SK-N-DZ (cell line): ENCODE measurements at regions not wholly inside any gene's neighbourhood (a gene's known extent, or its start where the extent isn't known, plus 50 kb on each side); places are given as distances from the start of the nearest gene placed in this dataset.
"Not testable (repeated sequence)": the region's sequence is repeated elsewhere in the genome, so short reads cannot be mapped to it uniquely, and the experiment has no call there.

ENCODE experiments used
- DNase-seq: peaks from one replicate; pipeline ENCODE4 v3.0.0-alpha.2; 2015; ENCODE audit warnings: low spot score

GRCh38 chr1:74943046-74943445, 191.1 kb upstream of the LHX8 start:
- DNase-seq: no peak

DNA sequence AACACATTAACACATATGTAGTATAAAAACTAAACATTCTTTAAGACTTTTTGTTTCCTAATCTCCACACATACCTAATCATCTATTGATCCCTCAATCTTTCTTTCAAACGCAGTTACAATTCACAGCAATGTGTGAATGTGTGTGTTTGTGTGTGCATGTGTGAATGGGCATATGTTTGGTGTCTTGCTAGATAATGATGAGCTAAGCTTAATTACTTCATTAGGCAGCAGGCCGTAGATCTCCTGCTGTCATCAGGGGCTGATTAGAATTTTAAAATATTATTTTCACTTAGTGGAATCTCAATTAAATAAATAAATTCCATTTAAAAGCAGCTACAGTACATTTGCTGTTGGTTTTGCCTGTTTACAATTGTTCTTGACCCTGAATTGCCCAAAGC, 187.8 kb upstream of the LHX8 start:
- DNase-seq: no peak

GRCh38 chr1:74949348-74949747, 184.8 kb upstream of the LHX8 start:
- DNase-seq: not testable (repeated sequence)

GRCh38 chr1:74951981-74952380, 182.2 kb upstream of the LHX8 start:
- not testable (repeated sequence) for DNase-seq

DNA sequence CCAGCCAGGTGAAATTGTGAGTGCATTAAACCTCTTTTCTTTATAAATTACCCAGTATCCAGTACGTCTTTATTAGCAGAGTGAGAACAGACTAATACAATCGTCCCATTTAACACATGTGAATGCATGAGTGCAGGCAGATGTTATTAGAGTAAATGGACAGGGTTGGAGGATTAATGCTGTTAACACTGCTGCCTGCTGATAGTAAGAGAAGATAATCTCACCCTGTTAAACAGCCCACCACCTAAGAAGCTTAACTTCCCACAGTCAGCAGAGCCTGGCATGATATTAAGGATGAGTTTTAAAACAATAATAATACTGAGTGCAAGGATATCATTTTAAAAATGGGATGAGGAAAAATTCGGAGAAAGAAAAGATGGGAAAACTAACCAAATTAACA, 181.4 kb upstream of the LHX8 start:
- DNase-seq: no peak

- no peak for DNase-seq
These were observed 180.6 kb upstream of the LHX8 start for GRCh38 chr1:74953622-74954021.

DNA sequence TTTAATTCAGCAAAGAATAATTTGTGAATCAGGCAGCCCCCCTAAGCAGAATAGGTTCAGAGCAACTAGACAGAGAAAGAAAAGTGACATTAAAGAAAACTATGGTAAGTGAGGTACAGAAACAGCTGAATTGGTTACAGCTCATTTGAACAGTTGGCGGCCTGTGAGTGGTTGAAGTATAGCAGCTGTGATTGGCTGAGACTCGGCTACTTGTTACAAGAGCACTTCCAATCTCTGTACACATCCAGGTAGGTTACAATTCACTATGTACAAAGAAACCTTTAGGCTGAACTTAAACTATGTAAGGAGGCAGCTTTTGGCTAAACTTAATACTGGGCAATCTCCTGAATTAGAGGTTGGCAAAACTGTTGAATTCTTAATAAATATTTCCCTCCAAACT, 171.1 kb upstream of the LHX8 start:
- DNase-seq: no peak

GRCh38 chr1:74964508-74965102, 169.6 kb upstream of the LHX8 start:
- peak; percentile 55 for DNase-seq

DNA sequence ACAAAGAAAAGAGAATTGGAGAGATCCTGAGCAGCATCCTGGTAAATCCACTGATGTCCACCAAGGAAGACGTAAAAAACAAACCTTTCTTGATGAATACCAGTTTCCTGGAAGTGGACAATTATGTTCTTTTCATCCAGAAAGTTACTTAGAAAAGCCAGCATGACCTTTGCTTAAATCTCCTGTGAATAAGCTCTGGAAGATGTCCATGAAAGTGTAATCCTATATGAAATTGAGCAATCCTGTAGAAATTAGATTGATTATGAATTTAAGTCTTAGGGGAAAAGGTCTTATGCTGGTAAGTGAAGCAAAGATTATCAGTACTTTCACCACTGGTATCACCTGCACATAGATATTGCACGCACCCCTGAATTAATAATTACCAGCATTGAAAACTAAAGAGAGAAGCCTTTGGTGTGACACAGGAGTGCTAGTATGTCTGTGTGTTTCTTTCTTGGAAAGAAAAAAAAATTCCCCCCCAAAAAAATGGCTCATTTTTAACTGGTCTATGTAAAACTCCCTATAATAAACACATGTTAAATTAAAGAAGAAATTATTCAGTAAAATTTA, 164.5 kb upstream of the LHX8 start:
- DNase-seq: no peak

- no peak for DNase-seq
These were observed 162.2 kb upstream of the LHX8 start for GRCh38 chr1:74971982-74972381.

DNA sequence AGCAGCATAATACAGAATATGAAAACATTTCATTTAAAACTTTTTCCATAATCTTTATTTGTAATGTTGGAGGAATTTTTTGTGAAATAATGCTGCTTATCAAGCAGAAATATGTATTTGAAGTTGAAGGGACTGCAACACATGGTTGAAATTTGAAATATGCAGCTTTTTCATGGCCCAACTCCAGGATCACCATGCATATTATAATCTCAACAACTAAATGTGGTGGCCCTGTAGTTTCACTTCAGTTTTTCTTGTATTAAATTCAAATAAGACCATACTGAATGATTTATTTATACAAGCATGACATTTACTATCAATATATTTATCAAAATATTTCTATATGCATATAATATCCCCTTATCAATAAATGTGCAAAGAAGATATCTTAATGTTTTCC, 157.7 kb upstream of the LHX8 start:
- no peak for DNase-seq

- not testable (repeated sequence) for DNase-seq
These were observed 141.7 kb upstream of the LHX8 start for GRCh38 chr1:74992448-74992847.

- DNase-seq: no peak
These were observed 138.4 kb upstream of the LHX8 start for GRCh38 chr1:74995821-74996220.

- DNase-seq: no peak
These were observed 123.6 kb upstream of the LHX8 start for GRCh38 chr1:75010547-75010946.

GRCh38 chr1:75014250-75014649, 119.9 kb upstream of the LHX8 start:
- no peak for DNase-seq

DNA sequence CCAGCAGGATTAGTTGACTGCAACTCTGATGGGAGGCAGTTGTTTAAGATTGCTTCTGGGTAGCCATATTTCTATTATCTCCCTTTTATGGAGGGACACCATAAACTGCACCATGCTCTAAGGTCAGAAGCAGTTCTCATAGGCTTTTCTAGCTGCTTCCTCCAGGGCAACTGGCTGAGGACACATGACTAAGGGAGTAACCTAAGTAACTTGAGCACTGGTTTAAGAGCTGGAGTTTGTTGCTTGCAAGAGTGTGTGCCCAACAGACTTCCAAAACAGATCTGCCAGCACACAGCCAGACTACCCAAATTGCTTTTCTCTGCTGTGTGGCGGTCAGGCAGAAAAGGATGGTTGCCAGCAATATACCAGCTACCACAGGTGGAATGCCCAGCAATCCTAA, 111.2 kb upstream of the LHX8 start:
- no peak for DNase-seq

GRCh38 chr1:75034376-75034775, 99.8 kb upstream of the LHX8 start:
- DNase-seq: no peak

DNA sequence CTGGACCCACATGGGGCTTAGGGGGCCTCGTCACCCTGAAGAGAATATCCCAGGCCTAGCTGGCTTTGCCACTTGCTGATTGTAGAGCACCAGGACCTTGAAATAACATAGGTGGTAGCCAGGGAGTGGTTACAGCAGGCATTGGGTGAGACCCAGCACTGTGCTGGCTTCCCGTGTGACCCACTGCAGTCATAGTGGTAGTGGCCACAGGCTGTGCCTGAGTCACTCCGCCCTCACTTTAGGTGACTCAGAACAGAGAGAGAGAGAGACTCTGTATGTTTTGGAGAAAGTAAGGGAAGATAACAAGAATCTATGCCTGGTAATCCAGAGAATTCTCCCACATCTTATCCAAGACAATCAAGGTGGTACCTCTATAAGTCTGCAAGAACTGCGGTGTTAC, 98.7 kb upstream of the LHX8 start:
- DNase-seq: no peak

DNA sequence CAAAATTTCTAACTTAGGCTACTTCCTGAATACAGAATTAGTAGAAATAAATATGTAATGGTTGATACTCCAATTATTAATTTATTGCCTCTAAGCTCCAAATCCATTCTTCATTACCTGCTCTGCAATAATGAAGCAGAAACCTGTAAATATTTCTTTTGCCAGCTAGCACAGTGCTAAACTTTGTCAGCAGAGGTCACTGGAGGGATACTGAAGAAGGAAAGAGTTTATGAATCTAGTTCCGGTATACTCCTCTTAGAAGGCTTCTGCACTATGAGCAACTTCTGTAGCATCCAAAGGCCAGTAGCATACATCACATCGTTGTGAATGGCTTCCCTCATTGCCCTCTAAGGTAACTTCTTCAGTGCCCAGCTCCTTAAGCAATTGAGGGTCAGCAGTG, 81.0 kb upstream of the LHX8 start:
- peak; percentile 6 for DNase-seq

DNA sequence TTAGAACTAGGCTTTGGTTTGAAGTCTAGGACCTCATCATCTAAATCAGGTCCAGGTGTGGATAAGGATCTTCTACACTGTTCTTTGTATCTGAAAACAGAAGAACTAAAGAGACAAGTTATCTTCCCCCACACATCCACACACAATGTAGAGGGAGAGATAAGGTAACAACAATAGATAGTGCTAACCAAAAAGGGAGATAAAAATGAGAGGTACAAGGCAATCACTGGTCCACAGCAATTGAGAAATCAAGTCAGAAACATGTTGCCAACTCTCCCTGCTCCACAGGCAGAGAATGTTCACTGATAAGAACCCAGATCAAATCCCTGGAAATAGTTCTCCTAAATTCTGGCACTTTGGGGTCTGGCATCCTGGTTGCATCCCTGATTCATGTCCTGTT, 75.8 kb upstream of the LHX8 start:
- DNase-seq: peak; percentile 28

- DNase-seq: no peak
These were observed 72.1 kb upstream of the LHX8 start for GRCh38 chr1:75062111-75062510.

DNA sequence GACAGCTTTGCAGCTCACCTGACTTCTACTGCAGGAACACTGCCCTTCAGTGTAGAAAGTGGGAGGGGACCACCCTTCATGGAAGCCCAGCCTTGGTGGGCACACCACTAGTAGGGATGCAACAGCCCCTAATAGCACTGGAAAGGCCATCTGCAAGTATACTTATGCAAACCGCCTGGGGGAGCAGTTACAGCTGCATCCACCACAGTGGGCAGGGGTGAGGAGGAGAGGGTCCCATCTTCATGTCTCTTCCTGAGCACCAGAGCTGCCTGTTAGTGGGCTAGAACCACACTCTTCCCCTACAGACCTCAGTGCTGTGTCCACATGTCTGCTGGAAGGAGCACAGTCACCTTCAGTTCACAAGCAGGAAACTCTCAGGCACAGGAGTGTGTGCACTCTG, 66.2 kb upstream of the LHX8 start:
- no peak for DNase-seq

DNA sequence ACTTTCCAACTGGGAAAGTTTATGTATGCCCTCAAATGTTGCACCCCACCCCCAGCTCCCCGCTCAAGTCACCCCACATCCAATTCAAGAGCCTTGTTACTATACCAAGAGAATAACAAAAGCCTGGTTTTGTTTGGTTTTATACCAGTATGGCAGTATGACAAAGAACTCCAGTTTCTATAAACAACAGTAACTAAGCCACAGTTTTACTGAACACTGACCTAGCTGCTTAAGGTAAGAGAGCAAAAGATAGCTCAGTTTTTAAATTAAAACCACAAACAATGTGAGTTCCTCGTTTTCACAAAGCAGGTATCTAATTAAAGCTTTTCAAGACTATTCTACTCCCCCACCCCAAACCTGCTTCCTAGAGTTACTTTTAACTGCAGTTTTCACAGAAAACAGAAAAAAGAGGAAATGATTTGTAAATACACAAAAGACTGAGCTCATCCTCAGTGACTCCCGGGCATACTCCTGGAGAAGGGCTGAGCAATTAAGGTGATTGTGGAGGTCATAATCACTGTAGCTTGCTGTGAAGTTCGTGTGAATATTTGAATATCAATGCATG, 59.3 kb upstream of the LHX8 start:
- DNase-seq: no peak
